ENCODE measurements at regions not wholly inside any gene's neighbourhood (a gene's known extent, or its start where the extent isn't known, plus 50 kb on each side); places are given as distances from the start of the nearest gene placed in this dataset.
"Not testable (repeated sequence)": the region's sequence is repeated elsewhere in the genome, so short reads cannot be mapped to it uniquely, and the experiment has no call there.

- Histone ChIP-seq H3K79me2 (ENCODE audit: control insufficient read depth, insufficient read depth, low read length, unreplicated experiment) (no peaks in the 10 kb centered on the region), H2AFZ (ENCODE audit: low read length, unreplicated experiment) (no peak overlapping the region), H3K27ac (ENCODE audit: low read depth, low read length) (no peak overlapping the region), H3K4me3 (ENCODE audit: low read depth, low read length) (no peak overlapping the region), H3K4me1 (ENCODE audit: control insufficient read depth, insufficient read depth, low read length, unreplicated experiment) (no peaks in the 10 kb centered on the region), H3K27me3 (ENCODE audit: insufficient read depth, low read length) (0 out of 2 replicates have a peak, but pooled peaks cover 4% of the 10 kb centered on the region), H3K36me3 (ENCODE audit: insufficient read depth, low read length) (no peaks in the 10 kb centered on the region)
Measured at GRCh38 chrX:10676235-10676957, 56.0 kb upstream of the MID1 start.

DNA sequence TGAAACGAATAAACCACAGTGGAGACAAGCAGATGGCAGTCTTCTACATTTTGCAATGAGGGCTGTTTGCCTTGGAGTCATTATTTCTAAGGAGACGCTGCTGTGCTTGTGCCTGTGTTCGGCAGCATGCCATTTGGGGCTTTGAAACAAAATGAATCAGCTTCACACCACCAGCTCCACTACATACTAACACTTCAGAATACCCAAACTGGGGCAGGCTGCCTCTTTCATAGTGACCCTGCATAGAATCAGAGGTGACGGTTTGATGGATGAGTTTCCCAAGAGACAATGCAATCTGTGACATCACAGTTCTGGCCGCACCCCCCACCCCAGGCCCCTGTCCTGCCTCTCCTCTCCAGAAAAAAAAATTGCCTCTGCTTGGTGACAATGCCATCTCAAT lies 57.1 kb upstream of the MID1 start:
- Histone ChIP-seq H3K4me3 (ENCODE audit: low read depth, low read length) (no peak overlapping the region), H3K27ac (ENCODE audit: low read depth, low read length) (no peak overlapping the region), H3K27me3 (ENCODE audit: insufficient read depth, low read length) (no peaks in the 10 kb centered on the region)

GRCh38 chrX:10679387-10679786 lies 59.0 kb upstream of the MID1 start:
- Histone ChIP-seq H2AFZ (ENCODE audit: low read length, unreplicated experiment) (no peak overlapping the region), H3K4me1 (ENCODE audit: control insufficient read depth, insufficient read depth, low read length, unreplicated experiment) (no peaks in the 10 kb centered on the region), H3K4me3 (ENCODE audit: low read depth, low read length) (no peak overlapping the region), H3K27ac (ENCODE audit: low read depth, low read length) (no peak overlapping the region), H3K36me3 (ENCODE audit: insufficient read depth, low read length) (no peaks in the 10 kb centered on the region), H3K27me3 (ENCODE audit: insufficient read depth, low read length) (no peaks in the 10 kb centered on the region), H3K79me2 (ENCODE audit: control insufficient read depth, insufficient read depth, low read length, unreplicated experiment) (no peaks in the 10 kb centered on the region)

More for the DNA sequence above, 57.1 kb upstream of the MID1 start:
- Histone ChIP-seq H3K79me2 (ENCODE audit: control insufficient read depth, insufficient read depth, low read length, unreplicated experiment) (no peaks in the 10 kb centered on the region), H2AFZ (ENCODE audit: low read length, unreplicated experiment) (no peak overlapping the region), H3K36me3 (ENCODE audit: insufficient read depth, low read length) (no peaks in the 10 kb centered on the region), H3K4me1 (ENCODE audit: control insufficient read depth, insufficient read depth, low read length, unreplicated experiment) (no peaks in the 10 kb centered on the region)

GRCh38 chrX:10681167-10681566 lies 60.8 kb upstream of the MID1 start:
- no peak overlapping the region for H2AFZ ChIP-seq (ENCODE audit: low read length, unreplicated experiment)
- no peak overlapping the region for H3K27ac ChIP-seq (ENCODE audit: low read depth, low read length)
- peaks cover 3% of the 10 kb centered on the region for H3K4me1 ChIP-seq (ENCODE audit: control insufficient read depth, insufficient read depth, low read length, unreplicated experiment)
- no peaks in the 10 kb centered on the region for H3K79me2 ChIP-seq (ENCODE audit: control insufficient read depth, insufficient read depth, low read length, unreplicated experiment)
- no peak overlapping the region for H3K4me3 ChIP-seq (ENCODE audit: low read depth, low read length)
- no peaks in the 10 kb centered on the region for H3K27me3 ChIP-seq (ENCODE audit: insufficient read depth, low read length)
- H3K36me3 ChIP-seq (ENCODE audit: insufficient read depth, low read length) = no peaks in the 10 kb centered on the region

- H3K36me3 ChIP-seq (ENCODE audit: insufficient read depth, low read length) = not testable (repeated sequence)
Measured at GRCh38 chrX:10683631-10684030, 63.2 kb upstream of the MID1 start.

DNA sequence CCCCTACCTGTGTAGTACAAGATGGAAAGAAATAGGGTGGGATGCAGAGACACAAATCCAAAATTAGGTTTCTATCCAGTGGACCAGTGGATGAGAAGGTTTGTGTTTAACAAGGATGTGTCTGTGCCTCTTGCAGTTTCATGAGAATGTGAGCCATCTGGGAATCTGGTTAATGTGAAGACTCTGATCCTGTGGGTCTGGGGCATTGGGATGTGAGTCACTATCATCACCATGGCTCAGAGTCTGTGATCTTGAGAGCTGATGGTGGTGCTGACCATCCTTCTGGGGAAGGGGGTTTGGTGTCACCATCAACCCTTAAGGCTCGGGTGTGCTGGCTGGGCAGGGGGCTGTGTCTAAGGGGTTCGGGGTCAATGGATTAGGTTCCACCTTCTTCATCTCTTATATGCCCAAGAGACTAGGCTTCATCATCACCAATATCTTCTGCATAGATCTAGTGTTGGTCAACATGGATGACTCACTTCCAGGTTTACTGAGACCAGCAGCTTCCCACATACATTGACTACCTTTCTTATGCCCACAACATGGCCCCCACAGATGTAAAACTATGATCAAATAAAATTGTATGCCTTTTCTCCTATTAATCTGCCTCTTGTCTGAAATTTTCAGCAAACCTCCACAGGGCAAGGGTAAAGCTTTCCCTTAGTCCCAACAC lies 65.7 kb upstream of the MID1 start:
- no peak overlapping the region for H2AFZ ChIP-seq (ENCODE audit: low read length, unreplicated experiment)
- H3K27ac ChIP-seq (ENCODE audit: low read depth, low read length) = no peak overlapping the region
- H3K4me3 ChIP-seq (ENCODE audit: low read depth, low read length) = no peak overlapping the region
- H3K79me2 ChIP-seq (ENCODE audit: control insufficient read depth, insufficient read depth, low read length, unreplicated experiment) = no peaks in the 10 kb centered on the region
- no peaks in the 10 kb centered on the region for H3K27me3 ChIP-seq (ENCODE audit: insufficient read depth, low read length)
- H3K4me1 ChIP-seq (ENCODE audit: control insufficient read depth, insufficient read depth, low read length, unreplicated experiment) = peaks cover 3% of the 10 kb centered on the region
- no peaks in the 10 kb centered on the region for H3K36me3 ChIP-seq (ENCODE audit: insufficient read depth, low read length)

More at GRCh38 chrX:10683631-10684030, 63.2 kb upstream of the MID1 start:
- H2AFZ ChIP-seq (ENCODE audit: low read length, unreplicated experiment); H3K4me1 ChIP-seq (ENCODE audit: control insufficient read depth, insufficient read depth, low read length, unreplicated experiment); H3K79me2 ChIP-seq (ENCODE audit: control insufficient read depth, insufficient read depth, low read length, unreplicated experiment); H3K4me3 ChIP-seq (ENCODE audit: low read depth, low read length); H3K27ac ChIP-seq (ENCODE audit: low read depth, low read length); H3K27me3 ChIP-seq (ENCODE audit: insufficient read depth, low read length): not testable (repeated sequence)

DNA sequence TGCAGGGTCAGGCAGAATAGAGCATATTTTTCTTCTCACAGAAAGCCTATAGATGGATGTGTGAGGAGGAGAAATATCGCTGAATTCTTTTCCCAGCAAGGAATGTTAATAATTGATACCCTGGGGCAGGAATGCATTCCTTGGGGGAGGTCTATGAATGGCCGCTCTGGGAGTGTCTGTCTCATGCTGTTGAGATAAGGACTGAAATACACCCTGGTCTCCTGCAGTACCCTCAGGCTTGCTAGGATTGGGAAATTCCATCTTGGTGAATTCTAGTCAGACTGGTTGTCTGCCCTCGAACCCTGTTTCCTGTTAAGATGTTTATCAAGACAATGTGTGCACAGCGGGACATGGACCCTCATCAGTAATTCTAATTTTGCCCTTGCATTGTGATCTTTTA lies 71.4 kb upstream of the MID1 start:
- not testable (repeated sequence) for H3K27me3 ChIP-seq (ENCODE audit: insufficient read depth, low read length); H3K79me2 ChIP-seq (ENCODE audit: control insufficient read depth, insufficient read depth, low read length, unreplicated experiment); H2AFZ ChIP-seq (ENCODE audit: low read length, unreplicated experiment); H3K4me1 ChIP-seq (ENCODE audit: control insufficient read depth, insufficient read depth, low read length, unreplicated experiment); H3K36me3 ChIP-seq (ENCODE audit: insufficient read depth, low read length); H3K27ac ChIP-seq (ENCODE audit: low read depth, low read length); H3K4me3 ChIP-seq (ENCODE audit: low read depth, low read length)

DNA sequence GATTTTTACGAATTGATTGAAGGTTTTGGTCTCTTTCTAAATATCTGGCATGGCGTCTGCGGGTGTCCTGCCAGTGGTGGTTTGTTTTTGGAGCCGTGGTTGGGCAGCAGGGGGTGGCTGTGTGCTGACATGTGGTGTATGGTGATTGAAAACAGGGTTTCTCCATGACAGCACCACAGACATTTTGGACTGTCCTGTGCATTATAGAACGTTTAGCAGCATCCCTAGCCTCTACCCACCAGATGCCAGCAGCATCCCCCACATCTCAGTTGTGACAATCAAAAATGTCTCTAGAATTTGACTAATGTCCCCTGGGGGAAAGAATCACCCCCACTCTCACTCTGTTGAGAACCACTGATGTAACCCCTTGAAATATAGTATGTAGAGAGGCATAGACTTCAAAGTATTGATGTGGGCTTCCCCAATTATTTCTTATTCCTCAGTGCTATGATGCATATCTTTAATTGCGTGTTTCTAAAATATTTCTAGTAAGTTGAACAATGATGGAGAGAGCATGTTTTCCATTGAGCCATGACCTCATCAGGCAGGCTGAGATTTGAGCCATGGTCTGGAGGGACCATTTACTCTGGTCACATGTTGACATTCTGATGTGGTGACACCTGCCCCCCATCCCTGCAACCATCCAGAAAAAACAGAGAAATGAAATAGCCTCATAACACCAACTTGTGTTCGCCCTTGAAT lies 77.4 kb upstream of the MID1 start:
- Histone ChIP-seq H3K79me2 (ENCODE audit: control insufficient read depth, insufficient read depth, low read length, unreplicated experiment) (no peaks in the 10 kb centered on the region), H3K36me3 (ENCODE audit: insufficient read depth, low read length) (no peaks in the 10 kb centered on the region), H3K4me3 (ENCODE audit: low read depth, low read length) (no peak overlapping the region), H3K27ac (ENCODE audit: low read depth, low read length) (no peak overlapping the region), H3K27me3 (ENCODE audit: insufficient read depth, low read length) (no peaks in the 10 kb centered on the region), H3K4me1 (ENCODE audit: control insufficient read depth, insufficient read depth, low read length, unreplicated experiment) (no peaks in the 10 kb centered on the region), H2AFZ (ENCODE audit: low read length, unreplicated experiment) (no peak overlapping the region)

- Histone ChIP-seq H3K4me1 (ENCODE audit: control insufficient read depth, insufficient read depth, low read length, unreplicated experiment) (no peaks in the 10 kb centered on the region), H3K27ac (ENCODE audit: low read depth, low read length) (no peak overlapping the region), H2AFZ (ENCODE audit: low read length, unreplicated experiment) (no peak overlapping the region), H3K27me3 (ENCODE audit: insufficient read depth, low read length) (no peaks in the 10 kb centered on the region), H3K4me3 (ENCODE audit: low read depth, low read length) (no peak overlapping the region), H3K36me3 (ENCODE audit: insufficient read depth, low read length) (no peaks in the 10 kb centered on the region), H3K79me2 (ENCODE audit: control insufficient read depth, insufficient read depth, low read length, unreplicated experiment) (no peaks in the 10 kb centered on the region)
Measured at GRCh38 chrX:10698318-10698640, 77.9 kb upstream of the MID1 start.

GRCh38 chrX:10702031-10702430 lies 81.6 kb upstream of the MID1 start:
- H3K27ac ChIP-seq (ENCODE audit: low read depth, low read length) = no peak overlapping the region
- H3K4me1 ChIP-seq (ENCODE audit: control insufficient read depth, insufficient read depth, low read length, unreplicated experiment) = no peaks in the 10 kb centered on the region
- H3K36me3 ChIP-seq (ENCODE audit: insufficient read depth, low read length) = no peaks in the 10 kb centered on the region
- no peaks in the 10 kb centered on the region for H3K27me3 ChIP-seq (ENCODE audit: insufficient read depth, low read length)
- no peak overlapping the region for H3K4me3 ChIP-seq (ENCODE audit: low read depth, low read length)
- no peaks in the 10 kb centered on the region for H3K79me2 ChIP-seq (ENCODE audit: control insufficient read depth, insufficient read depth, low read length, unreplicated experiment)
- no peak overlapping the region for H2AFZ ChIP-seq (ENCODE audit: low read length, unreplicated experiment)

- H3K4me1 ChIP-seq (ENCODE audit: control insufficient read depth, insufficient read depth, low read length, unreplicated experiment); H3K27me3 ChIP-seq (ENCODE audit: insufficient read depth, low read length); H3K79me2 ChIP-seq (ENCODE audit: control insufficient read depth, insufficient read depth, low read length, unreplicated experiment): not testable (repeated sequence)
Measured at GRCh38 chrX:10706342-10706741, 86.0 kb upstream of the MID1 start.

More at GRCh38 chrX:10706342-10706741, 86.0 kb upstream of the MID1 start:
- H2AFZ ChIP-seq (ENCODE audit: low read length, unreplicated experiment); H3K4me3 ChIP-seq (ENCODE audit: low read depth, low read length); H3K27ac ChIP-seq (ENCODE audit: low read depth, low read length); H3K36me3 ChIP-seq (ENCODE audit: insufficient read depth, low read length): not testable (repeated sequence)
